GM12891 (cell line): ENCODE measurements at regions not wholly inside any gene's neighbourhood (a gene's known extent, or its start where the extent isn't known, plus 50 kb on each side); places are given as distances from the start of the nearest gene placed in this dataset.

ENCODE experiments used
- DNase-seq: peaks from one replicate; pipeline ENCODE4 v3.0.0; 2011; ENCODE audit warnings: low spot score; ENCODE audit not compliant: insufficient read length
- FAIRE-seq: peaks from 2 replicates; lab custom pipeline; 2011; peaks lifted over from hg19 to GRCh38; lab: Jason Lieb, UNC
- PAX5 ChIP-seq: IDR thresholded peaks from 2 replicates; pipeline ENCODE4 v1.6.1; 2011; ENCODE audit warnings: low read length, moderate library complexity, mild to moderate bottlenecking; ENCODE audit not compliant: insufficient read depth, severe bottlenecking
- POLR2A ChIP-seq: IDR thresholded peaks from 2 replicates; pipeline ENCODE4 v1.6.1; 2011; ENCODE audit warnings: low read depth, low read length, control low read depth
- POLR2AphosphoS5 ChIP-seq: IDR thresholded peaks from 2 replicates; pipeline ENCODE4 v1.6.1; 2011; ENCODE audit warnings: low read depth, low read length, control low read depth
- POU2F2 ChIP-seq: IDR thresholded peaks from 2 replicates; pipeline ENCODE4 v1.6.1; 2011; ENCODE audit warnings: low read depth, mild to moderate bottlenecking, control low read depth, low read length, moderate library complexity
- SPI1 ChIP-seq: IDR thresholded peaks from 2 replicates; pipeline ENCODE4 v1.6.1; 2011; ENCODE audit warnings: low read depth, low read length, control low read depth
- TAF1 ChIP-seq: IDR thresholded peaks from 2 replicates; pipeline ENCODE4 v1.6.1; 2011; ENCODE audit warnings: low read depth, low read length, control low read depth

GRCh38 chr11:134478176-134478575, 66.1 kb upstream of the B3GAT1 start:
- no peak for FAIRE-seq
- DNase-seq: no peak
- TF ChIP-seq POLR2AphosphoS5: no peak
- no peak for TF ChIP-seq SPI1
- no peak for TF ChIP-seq PAX5
- no peak for TF ChIP-seq POU2F2
- no peak for TF ChIP-seq POLR2A
- no peak for TF ChIP-seq TAF1

GRCh38 chr11:134477486-134477885, 65.4 kb upstream of the B3GAT1 start:
- FAIRE-seq (no peak), DNase-seq (no peak)
- TF ChIP-seq POLR2AphosphoS5 (no peak), POU2F2 (no peak), POLR2A (no peak), SPI1 (no peak), PAX5 (no peak), TAF1 (no peak)

- DNase-seq: no peak
- no peak for FAIRE-seq
- no peak for TF ChIP-seq TAF1
Observed at GRCh38 chr11:134476435-134477021, 64.5 kb upstream of the B3GAT1 start.

DNA sequence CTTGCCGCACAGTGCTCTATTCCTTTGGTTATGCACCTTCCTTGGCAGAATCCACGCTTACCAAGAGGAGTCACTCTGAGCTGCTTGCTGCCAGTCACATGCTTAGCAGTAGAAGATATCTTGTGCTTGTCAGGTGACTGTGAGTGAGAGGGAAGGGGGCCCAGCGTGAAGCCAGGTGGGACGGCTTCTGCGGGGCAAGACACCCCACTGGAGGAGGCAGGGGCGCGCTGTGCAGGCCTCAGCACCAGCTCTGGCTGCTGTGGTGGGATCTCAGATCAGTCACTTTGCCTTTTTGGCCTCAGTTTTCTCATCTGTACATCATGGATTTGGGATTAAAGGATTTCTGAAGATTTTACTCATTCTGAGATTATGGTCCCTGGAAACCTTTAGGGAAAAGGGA, 63.9 kb upstream of the B3GAT1 start:
- DNase-seq (no peak), FAIRE-seq (no peak)
- TF ChIP-seq TAF1 (no peak), POLR2A (no peak), POU2F2 (no peak), PAX5 (no peak), SPI1 (no peak), POLR2AphosphoS5 (no peak)

- TF ChIP-seq SPI1 (no peak), POLR2A (no peak), POLR2AphosphoS5 (no peak), POU2F2 (no peak), TAF1 (no peak), PAX5 (no peak)
- FAIRE-seq (no peak), DNase-seq (no peak)
Observed at GRCh38 chr11:134474942-134475341, 62.9 kb upstream of the B3GAT1 start.

- no peak for TF ChIP-seq POLR2A
- no peak for TF ChIP-seq SPI1
- TF ChIP-seq POLR2AphosphoS5: no peak
- TF ChIP-seq TAF1: no peak
- FAIRE-seq: no peak
- DNase-seq: no peak
Observed at GRCh38 chr11:134474070-134474860, 62.2 kb upstream of the B3GAT1 start.

DNA sequence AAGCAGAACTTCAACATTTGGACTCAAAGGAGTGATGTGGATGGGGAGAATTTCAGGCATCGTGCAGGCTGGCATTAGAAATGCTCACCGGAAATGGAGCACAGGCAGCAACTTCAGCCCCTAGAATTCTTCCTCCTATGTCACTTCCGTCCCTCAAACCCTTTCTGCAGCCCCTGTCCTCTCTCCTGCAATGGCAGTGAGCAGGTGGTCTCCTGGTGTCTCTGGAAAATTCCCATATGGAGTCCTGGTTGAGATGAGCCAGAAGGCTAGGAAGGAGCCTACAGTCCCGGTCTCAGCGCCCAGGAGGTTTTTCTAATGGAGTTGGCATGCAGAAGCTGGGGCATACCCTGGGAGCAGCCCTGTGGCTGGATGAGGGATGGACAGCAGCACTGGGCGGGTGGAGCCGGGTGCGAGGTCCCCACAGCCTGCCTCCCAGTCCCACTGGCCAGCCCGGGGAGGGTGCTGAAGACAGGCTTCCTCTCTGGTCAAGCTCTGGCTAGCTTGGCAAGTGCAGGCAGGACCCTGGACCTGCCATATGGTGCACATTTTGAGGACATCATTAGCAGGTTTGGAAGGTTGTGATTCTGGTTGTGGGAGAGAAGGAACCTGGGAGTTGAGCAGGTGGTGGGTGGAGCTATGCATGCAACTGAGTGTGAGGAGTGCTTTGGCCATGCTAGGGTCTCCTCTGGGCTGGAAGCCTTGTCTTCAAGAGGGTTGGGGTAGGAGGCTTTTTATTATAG, 59.8 kb upstream of the B3GAT1 start:
- DNase-seq (no peak), FAIRE-seq (no peak)
- TF ChIP-seq PAX5 (no peak), SPI1 (no peak), POLR2AphosphoS5 (no peak), TAF1 (no peak), POU2F2 (no peak), POLR2A (no peak)

- no peak for FAIRE-seq
- DNase-seq: no peak
- TF ChIP-seq POU2F2 (no peak), PAX5 (no peak), POLR2A (no peak), POLR2AphosphoS5 (no peak), TAF1 (no peak), SPI1 (no peak)
Observed at GRCh38 chr11:134471087-134471715, 59.2 kb upstream of the B3GAT1 start.

- FAIRE-seq: no peak
- no peak for DNase-seq
- no peak for TF ChIP-seq POU2F2
- no peak for TF ChIP-seq POLR2A
- no peak for TF ChIP-seq POLR2AphosphoS5
- TF ChIP-seq PAX5: no peak
- TF ChIP-seq SPI1: no peak
- no peak for TF ChIP-seq TAF1
Observed at GRCh38 chr11:134470238-134470637, 58.2 kb upstream of the B3GAT1 start.

DNA sequence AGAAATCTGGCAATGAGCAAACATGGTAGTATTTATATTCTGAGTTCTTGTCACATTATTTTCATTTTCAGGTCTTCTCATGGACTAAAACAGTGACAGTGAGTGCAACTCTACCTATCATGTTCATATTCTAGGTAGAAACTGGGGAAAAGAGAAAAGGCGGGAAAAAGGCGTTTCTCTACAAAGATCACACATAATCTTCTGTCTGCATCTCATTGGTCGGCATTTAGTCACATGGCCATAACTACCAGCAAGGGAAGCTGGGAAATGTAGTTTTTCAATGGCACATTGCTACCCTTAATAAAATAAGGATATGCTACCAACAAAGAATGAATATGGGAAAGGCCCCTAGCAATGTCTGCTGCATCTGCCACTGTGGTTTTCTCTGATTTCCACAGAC, 57.6 kb upstream of the B3GAT1 start:
- no peak for DNase-seq
- TF ChIP-seq POU2F2 (no peak), SPI1 (no peak), TAF1 (no peak)
- no peak for FAIRE-seq
